Stimulated activated naive CD8-positive, alpha-beta T cell treated with anti-CD3 and anti-CD28 coated beads, Interleukin-15, Interleukin-2, amounts not matched to agents 100 ng/mL and 50 ng/mL, for 24 hours (primary cell): ENCODE measurements at regions not wholly inside any gene's neighbourhood (a gene's known extent, or its start where the extent isn't known, plus 50 kb on each side); places are given as distances from the start of the nearest gene placed in this dataset.

ENCODE experiments used
- H3K27ac Mint-ChIP-seq: one replicate; pipeline ENCODE4 v1.8.0; 2021; ENCODE audit warnings: mild to moderate bottlenecking, mixed read lengths
- H3K27me3 Mint-ChIP-seq: one replicate; pipeline ENCODE4 v1.8.0; 2021; ENCODE audit warnings: mixed read lengths
- H3K36me3 Mint-ChIP-seq: one replicate; pipeline ENCODE4 v1.8.0; 2021; ENCODE audit warnings: low read depth, mixed read lengths
- H3K4me1 Mint-ChIP-seq: one replicate; pipeline ENCODE4 v1.8.0; 2021; ENCODE audit warnings: low read depth, mixed read lengths
- H3K4me3 Mint-ChIP-seq: one replicate; pipeline ENCODE4 v1.8.0; 2021; ENCODE audit warnings: mild to moderate bottlenecking, mixed read lengths
- H3K9me3 Mint-ChIP-seq: one replicate; pipeline ENCODE4 v1.8.0; 2021; ENCODE audit warnings: mixed read lengths

GRCh38 chr4:32986236-32986635 is 2266.1 kb downstream of the PCDH7 start:
- Mint-ChIP-seq H3K4me3 (no peak overlapping the region), H3K27me3 (no peaks in the 10 kb centered on the region), H3K9me3 (no peaks in the 10 kb centered on the region), H3K27ac (no peak overlapping the region), H3K4me1 (no peaks in the 10 kb centered on the region), H3K36me3 (no peaks in the 10 kb centered on the region)

- no peaks in the 10 kb centered on the region for H3K9me3 Mint-ChIP-seq
- no peaks in the 10 kb centered on the region for H3K36me3 Mint-ChIP-seq
- no peaks in the 10 kb centered on the region for H3K27me3 Mint-ChIP-seq
- H3K27ac Mint-ChIP-seq: no peak overlapping the region
- H3K4me3 Mint-ChIP-seq: no peak overlapping the region
- H3K4me1 Mint-ChIP-seq: no peaks in the 10 kb centered on the region
These were observed 2266.9 kb downstream of the PCDH7 start for GRCh38 chr4:32987111-32987510.

GRCh38 chr4:32988165-32988811 is 2268.1 kb downstream of the PCDH7 start:
- Mint-ChIP-seq H3K36me3 (no peaks in the 10 kb centered on the region), H3K4me3 (no peak overlapping the region), H3K9me3 (no peaks in the 10 kb centered on the region), H3K4me1 (no peaks in the 10 kb centered on the region), H3K27me3 (no peaks in the 10 kb centered on the region), H3K27ac (no peak overlapping the region)

- no peaks in the 10 kb centered on the region for H3K36me3 Mint-ChIP-seq
- H3K4me3 Mint-ChIP-seq: no peak overlapping the region
- peaks cover 4% of the 10 kb centered on the region for H3K9me3 Mint-ChIP-seq
- H3K4me1 Mint-ChIP-seq: no peaks in the 10 kb centered on the region
- H3K27ac Mint-ChIP-seq: no peak overlapping the region
- H3K27me3 Mint-ChIP-seq: no peaks in the 10 kb centered on the region
These were observed 2271.5 kb downstream of the PCDH7 start for GRCh38 chr4:32991663-32992062.

GRCh38 chr4:32994981-32995881 is 2275.1 kb downstream of the PCDH7 start:
- H3K4me3 Mint-ChIP-seq: no peak overlapping the region
- H3K36me3 Mint-ChIP-seq: no peaks in the 10 kb centered on the region
- no peak overlapping the region for H3K27ac Mint-ChIP-seq
- no peaks in the 10 kb centered on the region for H3K27me3 Mint-ChIP-seq
- peaks cover 15% of the 10 kb centered on the region for H3K9me3 Mint-ChIP-seq
- H3K4me1 Mint-ChIP-seq: no peaks in the 10 kb centered on the region

DNA sequence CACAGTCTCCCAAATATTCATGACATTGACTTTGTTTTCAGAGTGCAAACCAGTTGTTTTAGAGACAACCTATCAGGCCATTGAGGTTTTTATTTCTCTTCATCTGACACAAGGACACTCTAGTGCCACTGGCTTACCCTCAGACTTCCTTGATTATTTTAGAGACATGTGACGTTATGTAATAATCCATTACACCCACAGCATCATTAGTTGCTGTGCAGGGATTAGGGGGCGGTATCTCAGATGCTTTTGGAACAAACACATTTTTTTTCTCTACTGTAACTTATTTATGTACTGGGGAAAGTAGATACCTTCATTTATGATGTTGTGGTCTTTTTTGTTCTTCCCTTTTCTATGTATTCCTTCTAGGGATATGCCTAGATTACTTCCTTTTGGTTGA is 2293.1 kb downstream of the PCDH7 start:
- Mint-ChIP-seq H3K4me3 (no peak overlapping the region), H3K27me3 (no peaks in the 10 kb centered on the region), H3K27ac (no peak overlapping the region), H3K36me3 (no peaks in the 10 kb centered on the region), H3K9me3 (peaks cover 4% of the 10 kb centered on the region), H3K4me1 (no peaks in the 10 kb centered on the region)

DNA sequence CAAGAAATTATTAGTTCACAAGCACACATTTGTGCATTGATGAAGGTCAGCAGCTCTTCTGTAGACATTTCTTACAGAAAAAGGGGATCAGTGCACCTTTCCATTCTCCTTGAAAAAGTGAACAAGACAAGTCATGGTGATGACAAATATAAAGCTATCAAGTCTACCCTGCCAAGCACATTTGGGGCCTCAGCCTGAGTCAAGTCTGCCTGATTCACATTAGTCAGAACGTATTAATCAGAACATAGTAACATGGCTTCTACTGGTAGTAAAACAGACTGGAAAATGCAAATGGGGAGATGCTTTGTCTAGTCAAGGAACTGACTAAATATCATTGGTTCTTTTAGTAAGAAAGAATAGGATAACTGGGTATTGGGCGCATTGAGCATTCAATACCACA is 2305.1 kb downstream of the PCDH7 start:
- Mint-ChIP-seq H3K36me3 (no peaks in the 10 kb centered on the region), H3K27me3 (no peaks in the 10 kb centered on the region), H3K4me1 (no peaks in the 10 kb centered on the region), H3K4me3 (no peak overlapping the region), H3K27ac (no peak overlapping the region), H3K9me3 (peaks cover 6% of the 10 kb centered on the region)

DNA sequence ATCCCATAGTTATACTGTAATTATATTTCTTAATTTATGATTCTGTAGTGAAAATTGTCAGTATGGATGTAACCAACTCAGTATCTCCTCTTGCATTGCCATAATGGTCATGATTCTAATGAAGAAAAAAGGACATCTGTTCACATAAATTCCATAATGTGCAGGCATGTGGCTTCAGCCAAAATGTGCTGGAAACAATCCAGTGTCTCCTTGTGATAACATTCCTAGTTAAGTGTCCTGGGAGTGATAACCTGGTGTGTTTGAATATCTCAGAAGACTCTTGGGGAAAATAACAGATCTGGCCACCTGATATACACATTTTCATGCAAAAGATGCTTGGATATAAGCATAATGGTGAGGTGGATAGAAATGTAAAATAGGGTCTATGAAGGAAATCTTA is 2309.8 kb downstream of the PCDH7 start:
- Mint-ChIP-seq H3K9me3 (peaks cover 3% of the 10 kb centered on the region), H3K36me3 (no peaks in the 10 kb centered on the region), H3K4me3 (no peak overlapping the region), H3K27ac (no peak overlapping the region), H3K27me3 (no peaks in the 10 kb centered on the region), H3K4me1 (no peaks in the 10 kb centered on the region)

GRCh38 chr4:33031328-33031727 is 2311.2 kb downstream of the PCDH7 start:
- H3K36me3 Mint-ChIP-seq: no peaks in the 10 kb centered on the region
- H3K4me3 Mint-ChIP-seq: no peak overlapping the region
- H3K4me1 Mint-ChIP-seq: no peaks in the 10 kb centered on the region
- no peaks in the 10 kb centered on the region for H3K27me3 Mint-ChIP-seq
- H3K27ac Mint-ChIP-seq: no peak overlapping the region
- peaks cover 3% of the 10 kb centered on the region for H3K9me3 Mint-ChIP-seq

- H3K4me1 Mint-ChIP-seq: no peaks in the 10 kb centered on the region
- no peaks in the 10 kb centered on the region for H3K9me3 Mint-ChIP-seq
- H3K36me3 Mint-ChIP-seq: no peaks in the 10 kb centered on the region
- H3K4me3 Mint-ChIP-seq: no peak overlapping the region
- H3K27ac Mint-ChIP-seq: no peak overlapping the region
- H3K27me3 Mint-ChIP-seq: no peaks in the 10 kb centered on the region
These were observed 2317.3 kb downstream of the PCDH7 start for GRCh38 chr4:33037464-33037863.

GRCh38 chr4:33045334-33045733 is 2325.2 kb downstream of the PCDH7 start:
- Mint-ChIP-seq H3K36me3 (no peaks in the 10 kb centered on the region), H3K4me1 (no peaks in the 10 kb centered on the region), H3K27ac (no peak overlapping the region), H3K9me3 (peaks cover 3% of the 10 kb centered on the region), H3K27me3 (no peaks in the 10 kb centered on the region), H3K4me3 (no peak overlapping the region)

DNA sequence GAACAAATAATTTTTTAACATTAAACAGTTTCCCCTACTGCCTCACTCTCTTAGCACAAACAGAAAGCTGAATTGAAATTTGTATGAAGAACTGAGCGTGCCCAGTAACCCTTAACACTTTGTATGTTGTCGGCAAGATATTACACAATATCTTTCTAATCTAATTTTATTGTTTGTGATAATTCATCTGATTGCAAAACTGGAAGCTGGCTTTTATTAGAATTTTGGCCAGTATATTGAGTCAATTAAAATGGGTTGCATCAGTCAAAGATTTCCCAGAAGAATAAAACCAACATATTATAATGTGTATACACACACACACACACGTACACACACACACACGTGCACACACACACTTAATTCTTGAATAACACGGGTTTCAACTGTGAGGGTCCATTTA is 2332.1 kb downstream of the PCDH7 start:
- H3K4me3 Mint-ChIP-seq: no peak overlapping the region
- no peak overlapping the region for H3K27ac Mint-ChIP-seq
- H3K4me1 Mint-ChIP-seq: no peaks in the 10 kb centered on the region
- no peaks in the 10 kb centered on the region for H3K27me3 Mint-ChIP-seq
- H3K36me3 Mint-ChIP-seq: no peaks in the 10 kb centered on the region
- peaks cover 6% of the 10 kb centered on the region for H3K9me3 Mint-ChIP-seq

GRCh38 chr4:33054161-33054560 is 2334.0 kb downstream of the PCDH7 start:
- H3K27me3 Mint-ChIP-seq: no peaks in the 10 kb centered on the region
- no peak overlapping the region for H3K4me3 Mint-ChIP-seq
- no peak overlapping the region for H3K27ac Mint-ChIP-seq
- H3K4me1 Mint-ChIP-seq: no peaks in the 10 kb centered on the region
- H3K9me3 Mint-ChIP-seq: peaks cover 3% of the 10 kb centered on the region
- H3K36me3 Mint-ChIP-seq: no peaks in the 10 kb centered on the region

DNA sequence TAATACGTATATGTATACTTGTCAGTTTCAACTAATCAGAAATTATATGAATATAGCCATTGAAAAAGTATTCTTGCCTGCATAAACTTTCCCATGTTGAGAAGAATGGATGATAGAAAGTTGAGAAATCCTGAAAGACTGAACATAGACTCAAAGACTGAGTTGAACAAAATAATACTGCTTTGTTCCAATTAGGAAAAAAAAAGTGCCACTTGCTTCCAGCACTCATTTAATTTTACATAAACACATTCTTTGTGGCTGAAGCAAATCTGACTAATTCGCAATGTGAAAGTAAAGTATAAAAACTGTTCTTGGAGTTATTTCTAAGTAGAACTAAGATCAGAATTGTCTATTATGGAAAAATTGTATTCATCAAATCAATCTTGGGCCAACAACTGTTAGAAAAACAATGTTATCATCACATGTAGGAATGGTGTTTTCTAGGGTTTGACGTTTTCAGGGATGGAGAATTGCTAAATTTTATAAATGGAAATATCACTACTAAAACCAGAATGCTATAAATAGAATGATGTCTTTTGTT is 2334.6 kb downstream of the PCDH7 start:
- Mint-ChIP-seq H3K4me1 (no peaks in the 10 kb centered on the region), H3K27ac (no peak overlapping the region), H3K9me3 (peaks cover 3% of the 10 kb centered on the region), H3K4me3 (no peak overlapping the region), H3K36me3 (no peaks in the 10 kb centered on the region), H3K27me3 (no peaks in the 10 kb centered on the region)

DNA sequence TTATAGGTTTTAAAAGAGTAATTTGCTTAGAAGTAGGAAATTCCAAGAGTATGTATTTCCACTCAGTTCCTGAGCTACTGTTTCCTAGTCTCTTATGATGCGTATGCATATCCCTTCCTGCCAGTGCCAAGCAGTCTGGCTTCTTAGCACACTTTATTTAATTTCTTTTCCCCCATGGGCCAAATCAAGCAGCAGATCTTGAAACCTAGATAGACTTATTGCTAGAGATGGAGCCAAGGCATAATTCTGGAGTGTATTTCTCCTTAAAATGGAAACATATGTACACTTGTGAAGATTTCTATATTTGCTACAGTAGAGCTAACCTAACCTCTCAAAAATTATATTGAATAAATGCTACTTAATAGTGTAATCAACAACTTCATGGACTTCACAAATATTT is 2337.6 kb downstream of the PCDH7 start:
- no peaks in the 10 kb centered on the region for H3K4me1 Mint-ChIP-seq
- no peak overlapping the region for H3K4me3 Mint-ChIP-seq
- H3K27ac Mint-ChIP-seq: no peak overlapping the region
- H3K9me3 Mint-ChIP-seq: no peaks in the 10 kb centered on the region
- H3K27me3 Mint-ChIP-seq: no peaks in the 10 kb centered on the region
- no peaks in the 10 kb centered on the region for H3K36me3 Mint-ChIP-seq
